H1 (cell line): ENCODE measurements at regions not wholly inside any gene's neighbourhood (a gene's known extent, or its start where the extent isn't known, plus 50 kb on each side); places are given as distances from the start of the nearest gene placed in this dataset.

ENCODE experiments used
- CBX5 ChIP-seq: fragments of 300-800, 300-1000 bp; sonication (generic); IDR thresholded peaks from 2 replicates; pipeline ENCODE4 v1.7.1; 2016; ENCODE audit warnings: antibody characterized with exemption, low read length, low read depth
- EZH2 ChIP-seq: fragments of 200-600 bp; sonication (generic); IDR thresholded peaks from 2 replicates; pipeline ENCODE4 v1.7.1; 2012; ENCODE audit warnings: low read depth, mild to moderate bottlenecking, moderate library complexity, low read length, inconsistent platforms; ENCODE audit not compliant: severe bottlenecking
- POLR2A ChIP-seq, 2 experiments: IDR thresholded peaks; 1 replicate in 1 of 2; 2 replicates in 1 of 2; pipeline ENCODE4 v1.6.1; 2011; ENCODE audit warnings: low read depth in 2 of 2, low read length in 2 of 2, mild to moderate bottlenecking in 2 of 2; ENCODE audit errors: control extremely low read depth in 1 of 2
- SUZ12 ChIP-seq: fragments of 200-600 bp; sonication (generic); IDR thresholded peaks from 2 replicates; pipeline ENCODE4 v1.6.1; 2012; ENCODE audit warnings: mild to moderate bottlenecking, inconsistent platforms, low read length, moderate library complexity, mixed read lengths
- TBP ChIP-seq: IDR thresholded peaks from 2 replicates; pipeline ENCODE4 v1.6.1; 2011; ENCODE audit warnings: low read depth, low read length, improper control_type of control experiment

GRCh38 chr4:127214931-127215330 lies 417.8 kb upstream of the INTU start (continued):
- no peak for TF ChIP-seq EZH2
- no peak for TF ChIP-seq CBX5
- TF ChIP-seq TBP: no peak
- TF ChIP-seq SUZ12: no peak
- no peak for TF ChIP-seq POLR2A (IDR thresholded peaks at IDR 0.05; ENCODE audit: control extremely low read depth in 1 of 2, low read depth in 2 of 2, low read length in 2 of 2)
